Stimulated activated naive CD4-positive, alpha-beta T cell treated with Interleukin-2 at 50 U/mL for 16 hours (primary cell): ENCODE measurements at regions not wholly inside any gene's neighbourhood (a gene's known extent, or its start where the extent isn't known, plus 50 kb on each side); places are given as distances from the start of the nearest gene placed in this dataset.

Experiments used
- DNase-seq: peaks from one replicate; lab custom pipeline; 2025; lab: John Stamatoyannopoulos, UW

DNA sequence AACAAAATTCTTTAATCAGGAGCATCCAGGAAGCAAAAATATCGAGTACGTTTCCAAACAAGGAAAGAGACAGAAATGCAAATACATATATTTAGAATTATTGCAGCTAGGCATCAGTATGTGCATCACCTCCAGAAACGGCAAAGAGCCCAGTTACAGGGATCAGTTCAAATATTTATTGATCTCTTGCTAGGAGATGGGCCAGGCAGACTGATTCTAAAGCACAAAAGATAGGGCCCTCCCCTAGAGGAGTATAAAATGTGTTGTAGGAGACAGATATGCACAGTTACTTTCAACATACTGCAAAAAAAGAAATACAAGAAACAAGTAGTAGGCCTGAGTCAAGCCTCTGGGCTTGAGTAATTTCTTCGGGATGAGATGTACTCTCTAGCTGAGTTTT lies 80.7 kb upstream of the NHSL1 start:
- no peak for DNase-seq

DNA sequence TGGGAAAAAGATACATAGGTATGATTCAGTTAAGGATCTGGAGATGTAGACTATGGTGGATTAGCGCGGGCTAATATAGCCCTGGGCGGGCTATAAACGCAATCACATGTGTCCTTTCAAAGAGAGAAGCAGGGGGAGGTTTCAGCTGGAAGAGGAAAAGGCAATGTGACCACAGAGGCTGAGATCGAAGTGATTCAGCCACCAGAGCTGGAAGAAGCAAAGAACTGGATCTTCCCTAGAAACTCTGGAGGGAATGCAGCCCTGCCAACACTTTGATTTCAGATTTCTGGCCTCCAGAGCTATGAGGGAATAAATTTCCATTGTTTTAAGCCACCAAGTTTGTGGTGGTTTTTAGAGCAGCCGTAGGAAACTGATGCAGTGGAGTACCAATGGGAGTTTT lies 81.5 kb upstream of the NHSL1 start:
- DNase-seq: no peak

DNA sequence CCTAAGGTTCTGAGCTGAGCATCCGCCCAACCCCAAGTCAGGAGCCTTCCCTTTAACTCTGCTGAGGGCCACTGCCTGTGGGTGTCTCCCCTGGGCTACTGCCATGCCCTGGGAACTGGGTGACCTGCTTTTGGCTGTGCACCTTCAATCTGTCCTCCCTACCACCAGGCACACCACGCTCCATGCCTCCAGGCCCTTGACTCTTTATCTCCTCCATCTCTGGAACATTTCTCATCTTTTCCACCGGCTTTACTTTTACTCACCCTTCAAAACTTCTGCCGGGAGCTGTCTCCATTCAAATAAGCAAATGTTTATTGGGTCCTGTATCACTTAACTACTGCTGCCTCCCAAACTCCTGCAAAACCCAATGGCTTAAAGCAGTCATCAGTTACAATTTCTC lies 83.3 kb upstream of the NHSL1 start:
- no peak for DNase-seq

DNA sequence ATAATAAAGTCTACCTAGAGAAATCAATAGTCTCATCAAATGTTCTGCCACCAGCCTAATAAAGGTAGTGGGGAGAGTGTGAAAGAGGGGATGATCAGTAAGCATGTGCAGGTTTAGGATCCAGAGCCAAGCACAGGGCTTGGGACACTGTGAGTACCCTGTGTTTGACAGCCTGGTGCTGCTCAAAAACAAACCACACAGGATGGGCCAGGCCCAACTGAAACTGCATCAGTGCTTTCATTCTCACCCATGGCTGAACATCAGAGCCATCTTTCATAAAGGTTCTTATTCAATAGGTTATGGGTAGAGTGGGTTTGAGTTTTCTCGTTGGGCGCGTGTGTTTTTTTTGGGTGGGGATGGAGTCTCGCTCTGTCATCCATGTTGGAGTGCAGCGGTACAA lies 87.3 kb upstream of the NHSL1 start:
- no peak for DNase-seq

DNA sequence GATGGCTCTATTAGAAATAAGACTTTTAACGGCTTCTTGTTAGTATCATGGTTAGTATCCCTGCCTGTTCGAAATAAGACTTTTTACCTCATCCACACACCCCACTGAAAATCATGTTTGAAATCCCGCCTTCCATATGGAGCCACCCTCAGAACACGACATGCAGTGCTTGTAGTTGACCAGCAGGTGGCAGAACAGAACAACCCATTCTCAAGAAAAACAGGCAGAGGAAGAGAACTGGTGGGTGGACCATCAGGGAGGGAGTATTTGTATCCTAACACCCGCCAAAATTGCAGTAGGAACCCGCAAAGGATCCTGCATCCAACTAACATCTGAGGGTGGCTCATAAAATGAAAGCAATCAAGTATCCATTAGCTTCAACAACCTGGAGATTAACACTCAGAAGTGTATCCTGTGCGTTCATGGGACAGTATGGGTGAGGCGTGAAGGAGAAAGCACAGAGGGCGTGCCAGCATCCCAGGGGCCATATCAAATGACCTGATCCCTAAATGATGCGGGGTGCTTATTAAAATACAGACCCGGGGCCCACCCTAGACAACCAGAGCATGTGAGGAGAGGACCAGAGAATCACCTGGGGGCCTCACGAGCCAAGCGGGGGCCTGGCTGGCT lies 89.6 kb upstream of the NHSL1 start:
- peak; percentile 21 for DNase-seq

DNA sequence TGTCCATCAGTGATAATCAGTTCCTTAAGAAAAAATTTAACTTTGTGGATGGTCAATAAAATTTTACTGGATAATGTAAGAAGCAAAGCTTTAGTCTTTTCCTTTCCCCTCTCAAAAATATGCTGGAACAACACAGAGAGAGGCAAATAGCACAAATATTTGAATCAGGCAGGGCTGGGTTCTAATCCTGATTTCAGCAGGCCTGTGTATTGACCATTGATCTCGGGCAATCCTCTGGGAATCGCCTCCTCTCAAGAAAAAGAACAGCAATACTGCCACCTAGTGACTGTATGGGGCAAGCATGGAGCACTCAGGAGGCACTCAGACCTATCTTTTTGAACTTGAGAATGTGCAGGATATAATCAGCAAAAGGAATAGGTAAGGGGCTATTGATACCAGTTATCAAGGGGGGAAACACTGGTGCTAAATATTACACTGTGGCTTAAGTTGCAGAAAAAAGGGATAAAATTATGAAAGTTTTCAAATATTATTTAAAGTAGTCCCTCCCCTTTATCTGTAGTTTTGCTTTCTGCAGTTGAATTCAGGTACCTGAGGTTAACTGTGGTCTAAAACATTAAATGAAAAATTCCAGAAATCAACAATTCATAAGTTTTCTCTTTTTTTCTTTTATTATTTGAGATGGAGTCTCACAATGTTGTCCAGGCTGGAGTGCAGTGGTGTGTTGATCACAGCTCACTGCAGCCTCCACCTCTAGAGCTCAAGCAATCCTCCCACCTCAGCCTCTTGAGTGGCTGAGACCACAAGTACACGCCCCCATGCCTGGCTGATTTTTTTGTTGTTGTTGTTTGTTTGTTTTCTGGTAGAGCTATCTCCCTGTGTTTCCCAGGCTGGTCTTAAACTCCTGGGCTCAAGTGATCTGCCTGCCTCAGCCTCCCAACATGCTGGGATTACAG lies 91.8 kb upstream of the NHSL1 start:
- peak; percentile 15 for DNase-seq

DNA sequence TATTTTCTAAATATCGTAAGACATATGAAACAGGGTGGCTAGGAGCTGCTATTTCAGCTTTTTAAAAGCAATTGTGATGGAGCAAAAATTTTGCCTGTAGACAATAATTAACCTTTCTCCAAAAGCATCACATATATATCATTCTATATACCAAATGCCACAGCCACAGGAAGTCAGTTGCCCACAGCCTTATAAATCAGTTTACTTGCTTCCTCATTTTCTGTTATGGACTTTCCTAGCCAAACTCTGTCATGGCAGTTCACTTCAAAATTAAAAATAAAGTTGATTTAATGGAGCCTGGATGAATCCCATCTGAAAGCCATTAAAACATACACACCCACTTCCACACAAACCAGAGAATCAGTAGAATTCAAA lies 93.4 kb upstream of the NHSL1 start:
- no peak for DNase-seq

DNA sequence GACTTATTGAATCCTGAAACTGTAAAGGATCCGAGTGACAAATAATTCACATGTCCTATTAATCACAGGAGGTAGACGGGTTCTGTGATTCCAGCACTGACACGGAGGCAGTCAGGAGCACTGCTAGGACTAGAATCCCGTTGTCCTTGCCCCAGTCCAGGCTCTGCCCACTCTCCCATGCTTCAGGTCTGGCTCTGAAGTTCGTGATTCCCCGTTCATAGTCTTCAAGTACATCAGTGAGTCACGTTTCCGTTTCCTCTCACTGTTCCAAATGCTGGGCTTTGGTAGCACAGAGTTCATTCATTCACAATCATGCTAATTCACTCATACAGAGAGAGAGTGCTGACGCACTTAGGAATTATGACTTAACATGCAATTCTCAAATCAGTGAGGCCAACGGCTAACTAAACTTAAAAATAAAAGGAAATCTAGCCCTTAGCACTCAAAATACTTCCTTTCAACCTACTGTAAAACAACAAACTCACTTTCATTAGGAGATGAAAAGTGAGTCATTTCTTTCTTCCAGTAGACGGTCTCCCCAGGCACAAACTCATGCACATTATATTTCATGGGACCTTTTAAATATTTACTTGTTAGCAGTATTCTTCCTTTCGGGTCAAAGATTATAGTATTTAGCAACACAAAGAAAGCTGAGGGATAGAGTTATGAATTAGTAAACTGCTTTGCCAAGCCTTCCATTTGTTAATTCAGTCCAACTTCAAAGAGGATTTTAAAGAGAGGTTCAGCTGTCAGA lies 94.0 kb upstream of the NHSL1 start:
- peak; percentile 14 for DNase-seq

DNA sequence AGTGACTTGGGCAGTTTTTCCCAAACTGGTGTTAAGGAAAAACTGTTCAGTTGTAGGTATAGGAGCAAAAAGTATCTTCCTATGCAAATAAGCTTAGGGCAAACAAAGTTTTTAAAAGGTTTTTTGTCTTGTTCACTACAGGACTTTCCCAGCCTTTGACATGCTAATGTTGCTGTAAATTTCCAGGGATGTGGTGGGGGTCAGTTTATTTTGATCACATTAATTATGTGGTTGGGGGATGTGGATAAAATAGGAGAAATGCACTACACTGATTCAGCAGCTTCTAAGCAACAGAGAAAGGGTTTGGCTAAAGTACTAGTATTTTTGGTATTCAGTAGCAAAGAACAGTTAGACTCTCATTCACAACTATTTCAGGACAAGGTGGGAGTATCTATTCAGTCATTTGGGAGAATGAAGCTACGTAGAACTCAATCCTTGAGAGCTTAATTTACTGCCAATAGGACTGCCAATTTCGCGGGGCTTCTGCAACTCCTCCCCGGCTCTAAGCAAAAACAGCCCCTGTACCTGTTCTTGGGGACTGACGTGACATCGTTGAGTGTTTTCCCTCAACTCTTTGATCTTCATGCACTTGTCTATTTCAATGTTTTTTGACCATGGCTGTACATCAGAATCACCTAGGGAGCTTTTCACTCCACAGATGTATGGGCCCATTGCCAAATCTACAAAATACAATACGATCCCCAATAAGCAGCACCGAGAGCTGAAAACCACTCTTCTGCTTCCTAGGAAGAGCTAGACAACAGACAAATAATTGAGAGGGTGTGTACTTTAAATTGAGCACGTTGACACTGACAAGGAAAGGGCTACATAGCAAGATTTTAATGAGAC lies 94.8 kb upstream of the NHSL1 start:
- DNase-seq: no peak

DNA sequence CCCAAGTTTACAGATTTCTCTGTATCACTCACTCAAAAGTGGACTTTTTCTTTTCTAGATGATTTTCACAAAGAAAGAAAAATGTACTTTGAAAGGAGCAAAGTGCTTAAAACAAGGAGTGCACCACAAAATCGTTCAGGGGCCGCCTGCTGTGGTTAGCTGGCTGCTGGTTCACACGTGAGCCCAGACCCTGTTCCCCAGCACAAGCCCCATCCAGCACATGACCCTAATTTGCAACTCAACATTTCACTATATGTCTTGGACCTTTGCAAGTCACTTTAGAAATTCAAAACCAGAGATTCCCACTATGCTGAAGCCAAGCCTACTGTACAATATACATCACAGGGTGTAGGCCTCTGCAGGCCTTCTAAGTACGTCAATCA lies 95.5 kb upstream of the NHSL1 start:
- DNase-seq: no peak

DNA sequence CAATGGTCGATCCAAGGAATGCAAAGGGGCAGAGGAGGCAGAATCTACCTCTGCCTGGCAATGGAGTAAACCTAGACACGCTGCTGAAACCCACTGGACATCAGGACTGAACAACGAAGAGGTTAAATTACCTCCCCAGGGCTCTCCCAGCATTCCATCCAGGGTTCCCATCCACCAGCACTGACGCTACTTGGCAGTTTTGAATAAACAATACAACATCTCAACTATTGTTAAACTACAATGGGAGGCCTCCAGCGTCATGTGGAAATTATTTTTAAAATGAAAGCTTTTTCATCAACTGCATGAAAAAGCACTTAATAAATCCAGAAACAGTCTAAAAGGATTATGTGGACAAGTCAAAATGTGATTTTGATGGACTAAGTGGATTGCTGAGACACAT lies 96.8 kb upstream of the NHSL1 start:
- DNase-seq: no peak

DNA sequence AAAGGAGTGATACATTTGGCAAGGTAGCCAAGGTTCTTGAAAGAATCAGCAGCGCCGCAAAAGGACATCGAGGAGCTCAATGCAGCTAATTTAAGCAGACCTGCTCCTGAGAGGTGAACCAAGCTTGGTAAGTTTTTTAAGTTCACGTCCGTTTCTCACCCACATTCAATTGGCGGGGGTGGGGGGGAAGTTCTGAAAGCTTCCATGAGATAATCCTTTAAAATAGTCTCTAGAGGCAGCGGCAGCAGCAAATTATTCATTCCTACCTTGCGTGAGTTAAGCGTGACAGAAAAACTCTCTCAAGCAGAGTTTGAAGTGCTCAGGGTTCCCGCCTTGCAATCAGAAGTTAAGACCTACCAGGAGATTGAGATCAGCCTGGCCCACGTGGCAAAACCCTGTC lies 97.3 kb upstream of the NHSL1 start:
- DNase-seq: no peak

DNA sequence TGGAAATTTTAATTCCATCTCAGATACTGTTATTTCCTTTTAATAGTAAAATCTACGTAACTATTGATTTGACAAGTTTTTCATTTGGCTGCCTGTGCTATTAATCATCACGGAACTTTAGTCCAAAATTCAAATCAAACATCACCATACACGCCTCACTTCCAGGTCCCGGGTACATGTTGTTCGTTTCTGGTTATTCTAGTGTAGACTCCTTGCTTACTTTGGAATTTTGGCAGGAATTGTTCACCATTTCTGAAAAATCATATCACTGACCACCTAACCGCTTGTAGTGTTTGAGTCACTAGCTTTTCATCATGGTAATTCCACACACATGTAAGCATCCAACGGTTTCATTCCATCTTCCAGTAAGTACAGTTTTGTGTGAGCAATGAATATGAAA lies 98.0 kb upstream of the NHSL1 start:
- no peak for DNase-seq

DNA sequence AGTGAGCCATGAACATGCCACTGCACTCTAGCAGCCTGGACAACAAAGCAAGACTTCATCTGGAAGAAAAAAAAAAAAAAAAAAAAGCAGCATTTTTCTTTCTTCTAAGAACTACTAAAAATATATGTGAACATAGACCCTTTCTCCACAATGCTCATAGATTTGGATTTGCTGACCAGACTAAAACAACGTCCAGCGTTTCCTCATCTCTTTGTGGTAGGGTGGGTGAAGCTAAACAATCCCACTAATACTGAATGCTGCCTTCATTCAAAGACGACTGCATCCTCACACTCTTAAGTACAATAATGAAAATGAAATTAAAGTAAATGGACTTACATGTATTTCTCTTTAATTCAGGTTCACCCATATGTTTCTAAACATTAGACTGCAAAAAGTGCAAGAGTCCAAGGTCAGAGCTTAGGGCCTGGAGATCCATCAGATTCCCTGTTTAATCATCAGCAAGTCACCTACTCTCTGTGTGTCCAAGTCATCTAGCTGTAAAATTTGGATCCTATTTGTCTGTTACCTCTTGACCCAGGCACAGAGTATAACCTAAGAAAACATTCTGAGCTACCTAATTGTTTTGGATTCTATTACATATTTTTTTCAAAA lies 99.4 kb upstream of the NHSL1 start:
- no peak for DNase-seq

DNA sequence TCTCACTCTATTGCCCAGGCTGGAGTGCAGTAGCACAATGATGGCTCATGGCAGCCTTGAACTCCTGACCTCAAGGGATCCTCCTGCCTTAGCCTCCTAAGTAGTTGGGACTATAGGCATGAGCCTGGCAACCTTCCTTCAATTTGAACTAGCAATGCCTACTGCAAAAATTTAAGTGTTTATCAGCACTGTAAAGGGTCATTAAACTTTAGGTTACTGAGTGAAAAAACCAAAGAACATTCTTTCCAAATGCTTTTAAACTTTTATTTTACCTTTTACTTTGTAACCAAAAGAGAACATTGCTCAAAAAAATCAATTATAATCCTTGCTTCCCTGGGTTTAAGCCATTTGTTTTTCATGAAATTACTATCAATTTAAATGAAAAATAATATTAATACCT lies 101.0 kb upstream of the NHSL1 start:
- no peak for DNase-seq

DNA sequence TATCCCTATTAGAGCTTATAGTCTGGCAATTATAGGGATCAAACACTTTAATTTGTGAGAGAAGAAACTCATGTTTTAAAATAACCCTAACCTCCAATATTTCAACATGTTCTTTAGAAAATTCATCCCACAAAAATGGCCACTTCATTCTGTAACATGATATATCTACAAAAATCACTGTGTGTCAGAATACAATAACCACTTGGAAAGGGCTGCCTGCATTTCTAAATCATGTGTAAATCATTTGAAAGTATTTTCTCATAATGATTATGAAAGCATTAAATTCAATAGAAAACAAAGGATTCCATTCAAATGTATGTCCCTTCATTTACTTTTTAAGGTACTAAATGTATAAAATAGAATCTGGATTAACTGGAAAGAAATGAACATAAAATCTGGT lies 101.4 kb upstream of the NHSL1 start:
- no peak for DNase-seq

DNA sequence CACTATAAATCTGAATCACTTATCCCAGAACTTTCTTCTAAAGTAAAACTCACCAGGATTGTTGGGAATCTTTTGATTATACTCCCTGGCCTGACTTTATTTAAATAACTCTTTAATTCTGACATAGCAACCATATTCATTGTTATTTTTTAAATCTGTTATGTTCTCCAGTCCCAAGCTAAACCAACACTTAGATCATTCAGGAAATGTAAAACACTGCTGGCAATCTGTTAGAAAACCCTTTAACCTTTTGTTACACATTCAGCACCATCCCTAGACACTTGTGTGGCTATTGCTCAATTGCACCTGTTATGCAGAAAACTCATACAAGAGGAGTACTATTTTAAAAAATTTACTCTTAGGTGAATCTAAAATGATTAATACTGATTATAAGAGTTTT lies 101.8 kb upstream of the NHSL1 start:
- DNase-seq: no peak

DNA sequence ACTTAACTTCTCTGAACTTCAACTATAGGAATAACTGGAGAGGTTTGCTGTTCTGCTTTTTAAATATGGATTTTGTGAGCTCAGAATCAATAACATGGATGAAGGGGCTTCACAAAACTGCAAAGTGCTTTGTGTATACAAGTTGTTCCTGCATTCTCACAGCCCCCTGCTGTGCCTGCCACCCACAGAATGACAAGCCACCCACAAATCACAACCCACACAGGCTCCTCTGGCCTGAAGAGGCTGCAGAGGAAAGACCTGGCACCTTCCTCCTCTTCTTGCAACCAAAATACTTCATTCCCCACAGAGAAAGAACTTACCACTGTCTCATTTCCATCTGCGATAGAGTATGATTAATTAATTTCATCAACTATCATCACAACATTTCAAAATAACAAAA lies 106.7 kb upstream of the NHSL1 start:
- DNase-seq: no peak

DNA sequence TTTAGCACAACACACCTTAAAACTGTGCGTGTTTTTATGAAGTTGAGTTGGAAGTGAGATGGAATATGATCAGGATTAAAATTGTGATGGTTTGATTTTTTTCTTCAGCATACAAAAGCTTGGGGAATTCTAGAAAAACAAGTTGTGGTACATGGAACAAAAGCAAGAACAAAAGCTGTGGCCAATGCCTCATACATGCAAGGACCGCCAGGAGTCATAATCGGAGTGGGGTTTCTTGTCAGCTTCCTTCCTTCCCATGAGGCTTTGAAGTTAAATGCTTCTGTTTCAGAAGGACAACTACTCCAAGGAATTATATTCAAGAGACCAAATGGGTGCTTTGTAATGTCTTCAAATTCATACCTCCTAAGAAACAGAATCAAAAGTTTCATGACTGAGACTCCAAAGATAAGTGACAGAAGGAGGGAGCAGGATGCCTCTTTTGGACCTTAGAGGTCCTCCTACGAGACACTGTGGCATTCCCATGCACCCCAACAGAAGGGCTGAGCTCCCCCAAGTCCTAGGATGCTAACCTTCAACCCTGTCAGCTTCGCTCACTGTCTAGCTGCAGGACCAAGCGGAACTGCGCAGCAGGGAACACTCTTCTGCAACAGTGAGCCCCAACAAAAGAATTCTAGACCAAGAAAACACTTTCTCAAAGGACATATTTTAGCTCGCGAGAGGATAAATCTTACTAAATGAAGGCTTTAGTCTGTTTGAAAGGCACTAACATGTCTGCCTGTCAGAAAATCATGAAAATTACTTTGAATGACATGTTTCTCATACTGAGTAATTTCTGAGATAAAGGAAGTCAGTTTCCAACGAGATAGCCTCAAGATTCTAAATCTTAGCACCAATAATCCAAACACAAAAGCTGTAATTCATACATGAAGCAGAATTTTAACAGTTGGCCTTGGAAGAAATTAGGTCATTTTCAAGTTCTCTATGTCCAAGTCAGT lies 108.5 kb upstream of the NHSL1 start:
- DNase-seq: no peak

DNA sequence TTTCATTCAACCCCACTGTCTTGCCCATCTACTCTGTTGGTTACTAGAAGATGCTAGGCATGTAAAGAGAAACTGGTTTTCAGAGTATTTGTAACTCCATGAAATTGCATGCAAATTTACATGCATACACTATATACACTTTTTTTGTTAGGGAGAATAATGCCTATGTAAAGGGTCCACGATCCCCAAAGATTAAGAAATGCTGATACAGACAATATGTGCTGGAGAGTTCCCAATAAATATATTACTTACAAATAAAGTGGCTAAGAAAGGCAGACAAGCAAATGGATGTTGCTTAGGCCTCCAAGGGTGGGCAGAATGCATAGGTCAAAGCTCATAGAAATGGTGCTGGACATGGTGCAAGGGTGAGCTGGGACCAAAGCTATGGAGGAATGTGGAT lies 109.6 kb upstream of the NHSL1 start:
- no peak for DNase-seq
